BJ (cell line): ENCODE measurements at regions not wholly inside any gene's neighbourhood (a gene's known extent, or its start where the extent isn't known, plus 50 kb on each side); places are given as distances from the start of the nearest gene placed in this dataset.

ENCODE experiments used
- CTCF ChIA-PET: fragments of 350-600 bp; formaldehyde crosslinking; extraction: SDS; loops from one replicate; lab custom pipeline; 2021; ENCODE audit warnings: antibody characterized with exemption, inconsistent platforms; lab: Yijun Ruan, JAX
- POLR2A ChIA-PET: fragments of 300-600 bp; sonication (Branson Sonifier 250); formaldehyde crosslinking; extraction: SDS; loops from one replicate; lab custom pipeline; 2021; ENCODE audit warnings: antibody characterized with exemption; lab: Charles Lee
- DNase-seq: peaks from one replicate; pipeline ENCODE4 v3.0.0-alpha.2; 2011; ENCODE audit warnings: low read depth
- H3K27me3 ChIP-seq: 2 replicates; pipeline ENCODE4 v1.6.0; 2011; ENCODE audit warnings: low read length; ENCODE audit not compliant: control insufficient read depth, insufficient read depth
- H3K36me3 ChIP-seq: 2 replicates; pipeline ENCODE4 v1.5.1; 2011; ENCODE audit warnings: low read length; ENCODE audit not compliant: control insufficient read depth, insufficient read depth
- H3K4me3 ChIP-seq: 2 replicates; pipeline ENCODE4 v1.5.1; 2011; ENCODE audit warnings: low read depth, mild to moderate bottlenecking, control low read depth, low read length
- CTCF ChIP-seq: IDR thresholded peaks from 2 replicates; pipeline ENCODE4 v1.5.1; 2011; ENCODE audit warnings: low read depth, mild to moderate bottlenecking, control low read depth, inconsistent platforms, low read length, moderate library complexity; ENCODE audit not compliant: insufficient read depth

- POLR2A ChIA-PET = no interaction called here
- no peaks in the 10 kb centered on the region for H3K36me3 ChIP-seq
- H3K27me3 ChIP-seq = no peaks in the 10 kb centered on the region
- CTCF ChIA-PET = interaction anchor here (1.2 to 4.5 kb wide), 2 partner anchors 9 to 266 kb away, joined by 5 to 15 read pairs; no protein-coding TSS in a partner anchor
- DNase-seq = no peak
- no peak for TF ChIP-seq CTCF
- no peak overlapping the region for H3K4me3 ChIP-seq
Observed at GRCh38 chr9:105128908-105129600, 115.4 kb upstream of the SLC44A1 start.

GRCh38 chr9:105129731-105130130, 114.7 kb upstream of the SLC44A1 start:
- no peak for TF ChIP-seq CTCF
- CTCF ChIA-PET = interaction anchor here (1.2 to 4.5 kb wide), 2 partner anchors 9 to 266 kb away, joined by 5 to 15 read pairs; no protein-coding TSS in a partner anchor
- POLR2A ChIA-PET = no interaction called here

GRCh38 chr9:105131981-105132380, 112.5 kb upstream of the SLC44A1 start:
- POLR2A ChIA-PET = no interaction called here
- H3K4me3 ChIP-seq = no peak overlapping the region
- no peaks in the 10 kb centered on the region for H3K36me3 ChIP-seq
- no peak for TF ChIP-seq CTCF
- no peak for DNase-seq
- CTCF ChIA-PET = interaction anchor here (0.9 to 4.5 kb wide), 4 partner anchors 17 to 268 kb away, joined by 3 to 15 read pairs (median 4); no protein-coding TSS in a partner anchor
- H3K27me3 ChIP-seq = no peaks in the 10 kb centered on the region

More at GRCh38 chr9:105129731-105130130, 114.7 kb upstream of the SLC44A1 start:
- no peak for DNase-seq
- H3K27me3 ChIP-seq = no peaks in the 10 kb centered on the region
- no peaks in the 10 kb centered on the region for H3K36me3 ChIP-seq
- H3K4me3 ChIP-seq = no peak overlapping the region

GRCh38 chr9:105132606-105133005, 111.8 kb upstream of the SLC44A1 start:
- Histone ChIP-seq H3K27me3 (no peaks in the 10 kb centered on the region), H3K4me3 (no peak overlapping the region), H3K36me3 (no peaks in the 10 kb centered on the region)
- peak; percentile 85 for DNase-seq
- ChIA-PET CTCF (interaction anchor here (0.9 to 4.5 kb wide), 4 partner anchors 18 to 269 kb away, joined by 3 to 15 read pairs (median 4); no protein-coding TSS in a partner anchor), POLR2A (no interaction called here)
- TF ChIP-seq CTCF = no peak

GRCh38 chr9:105138306-105138801, 106.1 kb upstream of the SLC44A1 start:
- Histone ChIP-seq H3K36me3 (no peaks in the 10 kb centered on the region), H3K4me3 (no peak overlapping the region), H3K27me3 (no peaks in the 10 kb centered on the region)
- no peak for TF ChIP-seq CTCF
- POLR2A ChIA-PET = no interaction called here
- CTCF ChIA-PET = interaction anchor here (0.9 kb wide), 1 partner anchor 9 kb away, joined by 5 read pairs; no protein-coding TSS in a partner anchor
- no peak for DNase-seq
